ENCODE measurements at regions not wholly inside any gene's neighbourhood (a gene's known extent, or its start where the extent isn't known, plus 50 kb on each side); places are given as distances from the start of the nearest gene placed in this dataset.
A peak's percentile ranks its signal among the peaks of the same experiment; 100 is the strongest.

GRCh38 chrX:39771089-39771488, 326.7 kb downstream of the BCOR start:
- CTCF ChIA-PET: no interaction called here

GRCh38 chrX:39772057-39772832, 325.5 kb downstream of the BCOR start:
- H3K27ac ChIP-seq (ENCODE audit: low read length): no peak overlapping the region
- intact Hi-C loops (cut with micrococcal nuclease): loop anchor here (5.0 kb wide), 1 partner anchor 35 kb away; no protein-coding TSS in a partner anchor
- H3F3A ChIP-seq (ENCODE audit: low read length, unreplicated experiment): no peaks in the 10 kb centered on the region
- H3K9ac ChIP-seq (ENCODE audit: low read length): no peak overlapping the region
- no peak for TF ChIP-seq CTCF (conservative IDR thresholded peaks at IDR 0.05; ENCODE audit: low read depth, low read length)
- TF ChIP-seq EZH2 (IDR thresholded peaks at IDR 0.05; ENCODE audit: low read length, unreplicated experiment): no peak
- no peak for TF ChIP-seq EZH2phosphoT487 (IDR thresholded peaks at IDR 0.05; ENCODE audit: borderline replicate concordance, low read length)
- H3K27me3 ChIP-seq (ENCODE audit: low read length): no peaks in the 10 kb centered on the region
- peaks cover 16% of the 10 kb centered on the region; the same call in 1 of the 2 replicates for H3K4me1 ChIP-seq (ENCODE audit: insufficient read depth, low read length)
- H3K4me2 ChIP-seq (ENCODE audit: low read length): peak overlapping the region; percentile 66
- peak; percentile 89 for ATAC-seq
- H3K4me3 ChIP-seq (ENCODE audit: low read length): no peak overlapping the region
- H3K9me2 ChIP-seq (replicated peaks; ENCODE audit: low read length): no peaks in the 10 kb centered on the region
- H4K20me1 ChIP-seq (ENCODE audit: low read length): no peaks in the 10 kb centered on the region
- ChIA-PET POLR2A (ENCODE audit: unreplicated experiment) (no interaction called here), CTCF (no interaction called here)
- no TSS peak for BruUV-seq (replicated peaks)
- DNase-seq: peak; percentile 75
- no peaks in the 10 kb centered on the region for H3K9me3 ChIP-seq (ENCODE audit: low read length)
- no peaks in the 10 kb centered on the region for H3K36me3 ChIP-seq (ENCODE audit: low read depth, low read length)
- no peaks in the 10 kb centered on the region for H3K79me2 ChIP-seq (ENCODE audit: low read length)
- peak overlapping the region; percentile 64 for H2AFZ ChIP-seq (ENCODE audit: low read length)

More at GRCh38 chrX:39771089-39771488, 326.7 kb downstream of the BCOR start:
- no peak for TF ChIP-seq EZH2phosphoT487 (IDR thresholded peaks at IDR 0.05; ENCODE audit: borderline replicate concordance, low read length)
- no peak for TF ChIP-seq EZH2 (IDR thresholded peaks at IDR 0.05; ENCODE audit: low read length, unreplicated experiment)
- Histone ChIP-seq H3K4me1 (ENCODE audit: insufficient read depth, low read length) (peaks cover 16% of the 10 kb centered on the region; the same call in 1 of the 2 replicates), H3K79me2 (ENCODE audit: low read length) (no peaks in the 10 kb centered on the region), H3K4me3 (ENCODE audit: low read length) (no peak overlapping the region), H4K20me1 (ENCODE audit: low read length) (no peaks in the 10 kb centered on the region), H3K27ac (ENCODE audit: low read length) (no peak overlapping the region), H3K9ac (ENCODE audit: low read length) (no peak overlapping the region), H3K9me3 (ENCODE audit: low read length) (no peaks in the 10 kb centered on the region), H3K27me3 (ENCODE audit: low read length) (no peaks in the 10 kb centered on the region), H3K9me2 (replicated peaks; ENCODE audit: low read length) (no peaks in the 10 kb centered on the region), H3F3A (ENCODE audit: low read length, unreplicated experiment) (no peaks in the 10 kb centered on the region), H2AFZ (ENCODE audit: low read length) (no peak overlapping the region), H3K36me3 (ENCODE audit: low read depth, low read length) (no peaks in the 10 kb centered on the region), H3K4me2 (ENCODE audit: low read length) (no peak overlapping the region)
- no TSS peak for BruUV-seq (replicated peaks)
- ATAC-seq: no peak
- POLR2A ChIA-PET (ENCODE audit: unreplicated experiment): no interaction called here
- no peak for DNase-seq
- intact Hi-C loops (cut with micrococcal nuclease): loop anchor here (5.0 kb wide), 1 partner anchor 36 kb away; no protein-coding TSS in a partner anchor

GRCh38 chrX:39773150-39773549, 324.6 kb downstream of the BCOR start:
- Histone ChIP-seq H3K27me3 (ENCODE audit: low read length) (no peaks in the 10 kb centered on the region), H3K27ac (ENCODE audit: low read length) (no peak overlapping the region), H3F3A (ENCODE audit: low read length, unreplicated experiment) (no peaks in the 10 kb centered on the region), H3K4me1 (ENCODE audit: insufficient read depth, low read length) (peaks cover 16% of the 10 kb centered on the region; the same call in 1 of the 2 replicates), H3K36me3 (ENCODE audit: low read depth, low read length) (no peaks in the 10 kb centered on the region), H4K20me1 (ENCODE audit: low read length) (no peaks in the 10 kb centered on the region), H3K9ac (ENCODE audit: low read length) (no peak overlapping the region), H3K79me2 (ENCODE audit: low read length) (no peaks in the 10 kb centered on the region), H3K9me3 (ENCODE audit: low read length) (no peaks in the 10 kb centered on the region), H3K4me3 (ENCODE audit: low read length) (no peak overlapping the region), H3K9me2 (replicated peaks; ENCODE audit: low read length) (no peaks in the 10 kb centered on the region), H3K4me2 (ENCODE audit: low read length) (no peak overlapping the region), H2AFZ (ENCODE audit: low read length) (no peak overlapping the region)
- intact Hi-C loops (cut with micrococcal nuclease): loop anchor here (5.0 kb wide), 1 partner anchor 34 kb away; no protein-coding TSS in a partner anchor
- no TSS peak for BruUV-seq (replicated peaks)
- DNase-seq (no peak), ATAC-seq (no peak)
- TF ChIP-seq EZH2phosphoT487 (IDR thresholded peaks at IDR 0.05; ENCODE audit: borderline replicate concordance, low read length) (no peak), CTCF (conservative IDR thresholded peaks at IDR 0.05; ENCODE audit: low read depth, low read length) (no peak), EZH2 (IDR thresholded peaks at IDR 0.05; ENCODE audit: low read length, unreplicated experiment) (no peak)
- ChIA-PET CTCF (no interaction called here), POLR2A (ENCODE audit: unreplicated experiment) (no interaction called here)
